ENCODE measurements at regions not wholly inside any gene's neighbourhood (a gene's known extent, or its start where the extent isn't known, plus 50 kb on each side); places are given as distances from the start of the nearest gene placed in this dataset.

- TF ChIP-seq, protein P1, sequence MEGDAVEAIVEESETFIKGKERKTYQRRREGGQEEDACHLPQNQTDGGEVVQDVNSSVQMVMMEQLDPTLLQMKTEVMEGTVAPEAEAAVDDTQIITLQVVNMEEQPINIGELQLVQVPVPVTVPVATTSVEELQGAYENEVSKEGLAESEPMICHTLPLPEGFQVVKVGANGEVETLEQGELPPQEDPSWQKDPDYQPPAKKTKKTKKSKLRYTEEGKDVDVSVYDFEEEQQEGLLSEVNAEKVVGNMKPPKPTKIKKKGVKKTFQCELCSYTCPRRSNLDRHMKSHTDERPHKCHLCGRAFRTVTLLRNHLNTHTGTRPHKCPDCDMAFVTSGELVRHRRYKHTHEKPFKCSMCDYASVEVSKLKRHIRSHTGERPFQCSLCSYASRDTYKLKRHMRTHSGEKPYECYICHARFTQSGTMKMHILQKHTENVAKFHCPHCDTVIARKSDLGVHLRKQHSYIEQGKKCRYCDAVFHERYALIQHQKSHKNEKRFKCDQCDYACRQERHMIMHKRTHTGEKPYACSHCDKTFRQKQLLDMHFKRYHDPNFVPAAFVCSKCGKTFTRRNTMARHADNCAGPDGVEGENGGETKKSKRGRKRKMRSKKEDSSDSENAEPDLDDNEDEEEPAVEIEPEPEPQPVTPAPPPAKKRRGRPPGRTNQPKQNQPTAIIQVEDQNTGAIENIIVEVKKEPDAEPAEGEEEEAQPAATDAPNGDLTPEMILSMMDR (conservative IDR thresholded peaks at IDR 0.05 in 1 of 2, IDR thresholded peaks at IDR 0.05 in 1 of 2; ENCODE audit: low read depth in 1 of 2, low read length in 2 of 2): no peak
- TF ChIP-seq EZH2 (IDR thresholded peaks at IDR 0.05; ENCODE audit: low read length, missing control alignments): no peak
Observed at GRCh38 chr1:214957330-214958137, 125.0 kb upstream of the KCNK2 start.
